HG03025 (cell line): ENCODE measurements at regions not wholly inside any gene's neighbourhood (a gene's known extent, or its start where the extent isn't known, plus 50 kb on each side); places are given as distances from the start of the nearest gene placed in this dataset.
"Not testable (repeated sequence)": the region's sequence is repeated elsewhere in the genome, so short reads cannot be mapped to it uniquely, and the experiment has no call there.

Experiments used
- ATAC-seq: cut with Tn5 transposase; IDR thresholded peaks from one replicate; pipeline ENCODE4 v1.9.1; 2021; ENCODE audit warnings: mild to moderate bottlenecking, moderate library complexity; ENCODE audit not compliant: unreplicated experiment, low FRiP score

DNA sequence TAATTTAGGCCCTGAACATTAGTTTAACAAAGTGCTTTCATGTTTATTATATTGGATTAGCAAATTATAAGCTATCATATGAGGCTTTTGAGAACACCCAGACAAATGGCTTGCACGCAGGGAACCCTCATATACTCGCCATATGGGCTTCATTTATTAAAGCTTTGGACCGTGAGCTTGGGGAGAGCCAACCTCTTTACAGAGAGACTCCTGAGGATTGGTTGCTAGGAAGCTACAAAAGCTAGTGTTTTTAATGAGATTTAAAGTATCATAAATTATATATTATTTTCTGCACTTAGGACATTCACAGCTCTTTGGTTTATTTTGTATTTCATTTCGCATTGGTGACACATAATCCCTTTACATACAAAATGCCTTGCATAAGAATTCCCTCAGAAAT lies 193.8 kb upstream of the TOX3 start:
- ATAC-seq = no peak

DNA sequence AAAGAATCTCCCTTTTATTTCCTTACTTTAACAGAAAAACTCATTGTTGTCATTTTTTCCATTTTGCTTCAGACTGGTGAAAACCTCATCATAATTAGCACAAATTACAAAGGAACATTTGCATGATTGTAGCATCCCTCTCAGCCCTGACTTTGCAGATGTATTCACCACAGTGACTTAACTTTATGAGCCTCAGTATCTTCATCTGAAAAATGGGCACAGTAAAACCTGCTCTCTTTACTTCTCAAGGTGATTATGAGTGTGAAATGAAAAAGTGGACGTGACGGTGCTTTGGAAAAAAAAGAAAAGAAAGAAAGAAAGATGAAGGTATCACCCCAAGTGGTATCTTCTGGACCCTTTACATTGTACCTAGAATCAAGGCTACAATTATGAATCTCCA lies 193.4 kb upstream of the TOX3 start:
- ATAC-seq = no peak

DNA sequence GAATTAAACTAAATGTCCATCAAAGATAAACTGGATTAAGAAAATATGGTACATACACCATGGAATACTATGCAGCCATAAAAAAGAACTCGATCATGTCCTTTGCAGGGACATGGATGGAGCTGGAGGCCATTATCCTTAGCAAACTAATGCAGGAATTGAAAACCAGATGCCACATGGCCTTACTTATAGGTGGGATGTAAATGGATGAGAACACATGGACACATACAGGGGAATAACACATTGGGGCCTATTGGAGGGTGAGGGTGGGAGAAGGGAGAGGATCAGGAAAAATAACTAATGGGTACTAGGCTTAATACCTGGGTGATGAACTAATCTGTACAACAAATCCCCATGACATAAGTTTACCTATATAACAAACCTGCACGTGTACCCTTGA lies 192.0 kb upstream of the TOX3 start:
- ATAC-seq = not testable (repeated sequence)

DNA sequence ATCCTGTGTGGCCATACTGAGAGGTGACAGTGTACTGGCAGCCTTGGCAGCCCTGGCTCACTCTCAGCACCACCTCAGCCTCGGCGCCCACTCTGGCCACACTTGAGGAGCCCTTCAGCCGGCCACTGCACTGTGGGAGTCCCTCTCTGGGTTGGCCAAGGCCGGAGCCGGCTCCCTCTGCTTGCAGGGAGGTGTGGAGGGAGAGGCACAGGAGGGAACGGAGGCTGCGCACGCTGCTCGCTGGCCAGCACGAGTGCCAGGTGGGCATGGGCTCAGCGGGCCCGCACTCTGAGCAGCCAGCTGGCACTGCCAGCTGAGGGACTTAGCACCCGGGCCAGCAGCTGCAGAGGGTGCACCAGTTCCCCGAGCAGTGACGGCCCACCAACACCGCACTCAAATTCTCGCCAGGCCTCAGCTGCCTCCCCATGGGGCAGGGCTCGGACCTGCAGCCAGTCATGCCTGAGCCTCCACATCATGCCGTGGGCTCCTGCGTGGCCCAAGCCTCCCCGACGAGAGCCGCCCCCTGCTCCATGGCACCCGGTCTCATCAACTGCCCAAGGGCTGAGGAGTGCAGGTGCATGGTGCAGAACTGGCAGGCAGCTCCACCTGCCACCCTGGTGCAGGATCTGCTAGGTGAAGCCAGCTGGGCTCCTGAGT lies 184.4 kb upstream of the TOX3 start:
- no peak for ATAC-seq

DNA sequence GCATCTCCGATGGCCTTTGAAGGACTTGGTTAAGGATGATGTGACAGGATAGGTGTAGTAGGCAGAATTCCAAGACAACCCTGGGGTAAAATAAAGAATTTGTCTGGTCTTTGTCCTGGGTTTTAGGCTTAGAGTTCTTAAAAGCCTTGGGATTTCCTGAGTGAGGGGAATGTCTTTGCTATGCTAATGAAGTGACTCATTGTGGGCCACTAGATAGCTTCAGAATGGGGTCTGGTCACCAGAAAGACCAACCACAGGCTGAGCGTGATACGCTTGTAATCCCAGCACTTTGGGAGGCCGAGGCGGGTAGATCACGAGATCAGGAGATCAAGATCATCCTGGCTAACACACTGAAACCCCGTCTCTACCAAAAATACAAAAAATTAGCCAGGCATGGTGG lies 182.8 kb upstream of the TOX3 start:
- no peak for ATAC-seq

DNA sequence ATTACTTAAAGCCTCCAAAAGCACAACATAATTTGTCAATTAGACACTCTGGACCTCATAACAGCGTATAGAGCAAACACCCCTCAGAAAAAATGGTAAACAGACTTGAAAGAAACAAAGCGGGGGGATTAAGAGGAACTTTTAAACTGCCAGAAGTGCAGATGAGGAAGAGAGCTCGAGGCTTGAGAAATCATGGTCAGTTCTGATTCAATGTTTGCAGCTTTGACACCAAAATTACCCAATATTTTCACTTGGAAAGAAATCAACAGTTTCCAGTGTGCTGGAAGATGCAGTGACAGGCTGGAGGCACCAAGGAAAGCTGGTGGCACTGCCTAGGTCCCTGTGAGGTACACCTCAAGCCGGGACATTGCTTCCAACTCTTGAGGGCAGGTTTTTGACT lies 180.9 kb upstream of the TOX3 start:
- no peak for ATAC-seq

DNA sequence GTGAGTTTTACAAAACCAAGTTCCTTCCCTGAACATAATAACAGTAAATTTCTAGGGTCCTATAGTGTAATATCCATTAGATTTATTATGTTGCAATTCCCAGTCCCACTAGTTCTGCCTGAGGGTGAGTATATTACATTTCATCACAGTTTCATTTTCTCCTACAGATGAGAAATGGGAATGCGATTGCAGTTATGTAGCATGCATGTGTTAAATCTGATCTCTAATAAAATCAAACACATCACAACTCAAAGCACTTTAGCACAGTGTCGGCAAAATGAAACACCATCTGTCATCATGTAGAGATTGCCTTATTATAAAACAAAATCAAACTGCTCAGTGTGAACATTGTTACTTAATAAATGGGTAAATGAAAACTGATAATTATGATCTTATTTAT lies 180.5 kb upstream of the TOX3 start:
- ATAC-seq = no peak

DNA sequence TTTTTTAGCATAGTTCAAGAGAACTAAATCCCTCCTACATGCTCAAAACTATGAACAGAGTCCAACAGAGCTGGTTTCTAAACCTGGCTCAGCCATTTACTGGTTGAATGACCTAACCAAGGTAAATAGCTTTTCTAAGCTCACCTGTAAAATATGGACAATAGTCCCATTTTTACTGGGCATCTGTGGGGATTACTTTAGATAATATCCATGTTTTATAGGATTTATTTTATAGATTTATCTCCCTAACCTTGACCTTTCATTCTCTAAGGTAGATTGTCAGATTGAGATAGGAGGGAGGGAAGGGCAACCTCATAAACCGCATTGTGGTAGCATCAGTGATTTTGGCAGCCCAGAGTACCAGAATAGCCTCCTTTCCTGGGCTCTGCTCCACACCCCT lies 178.5 kb upstream of the TOX3 start:
- ATAC-seq = no peak

DNA sequence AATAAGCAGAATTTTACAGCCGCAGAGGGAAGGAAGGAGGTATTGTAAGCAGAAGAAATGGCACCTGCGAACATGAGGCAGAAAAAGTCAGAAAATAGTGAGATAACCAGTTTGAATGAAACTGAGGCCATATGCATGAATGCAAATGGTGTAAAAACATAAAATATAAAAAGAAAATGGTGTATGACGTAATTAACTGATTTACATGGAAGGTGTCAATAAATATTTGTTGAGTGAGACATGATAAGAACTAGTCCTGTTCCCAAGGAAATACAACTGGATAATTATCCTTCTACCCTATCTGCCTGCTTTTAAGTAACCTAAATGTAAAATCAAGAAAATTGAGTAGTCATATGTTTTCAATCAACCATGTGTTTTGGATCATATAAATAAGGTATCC lies 178.1 kb upstream of the TOX3 start:
- ATAC-seq = no peak

DNA sequence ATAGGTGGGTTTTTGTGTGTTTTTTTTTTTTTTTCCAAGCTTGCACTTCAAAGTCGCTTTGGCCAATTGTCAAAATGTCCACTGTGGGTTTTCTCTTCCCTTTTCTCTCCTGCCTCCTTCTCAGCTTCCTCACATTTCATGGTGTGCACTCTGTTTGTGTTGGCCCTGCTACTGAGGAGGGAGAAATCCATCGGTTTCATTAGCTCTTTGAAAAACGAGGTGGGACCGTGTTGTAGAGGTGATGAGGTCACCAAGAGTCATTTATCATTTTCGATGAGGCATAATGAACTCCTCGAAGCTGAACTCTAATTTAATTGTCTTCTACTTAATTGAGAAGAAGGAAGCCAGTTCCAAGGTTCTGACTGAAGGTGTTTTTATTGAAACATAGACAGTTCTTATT lies 174.4 kb upstream of the TOX3 start:
- no peak for ATAC-seq

DNA sequence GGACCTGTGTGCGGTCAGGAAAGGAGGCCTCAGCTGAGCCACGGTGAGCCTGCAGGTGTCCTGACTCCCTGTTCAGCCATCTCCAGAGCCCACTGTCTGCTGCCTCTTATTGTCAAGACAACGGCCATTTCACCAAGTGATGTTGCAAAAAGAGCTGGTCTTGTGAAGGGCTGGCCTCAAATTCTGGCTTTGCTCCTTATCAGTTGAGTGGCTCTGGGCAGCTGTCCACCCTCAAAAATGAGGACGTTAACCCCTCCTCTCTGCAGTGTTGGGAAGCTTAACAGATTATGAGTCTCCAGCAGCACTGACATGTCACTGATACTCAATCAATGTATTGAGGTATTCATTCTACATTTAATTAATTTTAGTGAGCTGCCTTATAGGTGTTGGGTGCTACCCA lies 171.1 kb upstream of the TOX3 start:
- no peak for ATAC-seq

DNA sequence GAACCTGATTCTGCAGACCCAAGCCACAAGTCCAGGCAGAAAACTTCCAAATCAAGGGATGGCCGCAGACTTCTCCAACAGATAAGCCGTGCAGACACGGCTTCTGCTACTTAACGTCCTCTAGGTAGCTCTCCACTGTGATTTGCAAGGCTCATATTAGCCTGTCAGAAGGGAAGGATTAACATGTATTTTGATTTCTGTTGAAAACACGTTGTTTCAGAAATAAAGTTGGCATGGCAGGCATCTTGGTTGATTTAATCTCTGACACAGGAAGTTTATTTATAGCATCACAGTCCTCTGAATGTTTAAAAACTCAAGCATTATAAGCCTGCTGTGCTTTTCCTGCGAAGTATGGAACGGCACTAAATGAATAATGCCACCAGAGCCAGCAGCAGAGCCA lies 166.8 kb upstream of the TOX3 start:
- no peak for ATAC-seq

DNA sequence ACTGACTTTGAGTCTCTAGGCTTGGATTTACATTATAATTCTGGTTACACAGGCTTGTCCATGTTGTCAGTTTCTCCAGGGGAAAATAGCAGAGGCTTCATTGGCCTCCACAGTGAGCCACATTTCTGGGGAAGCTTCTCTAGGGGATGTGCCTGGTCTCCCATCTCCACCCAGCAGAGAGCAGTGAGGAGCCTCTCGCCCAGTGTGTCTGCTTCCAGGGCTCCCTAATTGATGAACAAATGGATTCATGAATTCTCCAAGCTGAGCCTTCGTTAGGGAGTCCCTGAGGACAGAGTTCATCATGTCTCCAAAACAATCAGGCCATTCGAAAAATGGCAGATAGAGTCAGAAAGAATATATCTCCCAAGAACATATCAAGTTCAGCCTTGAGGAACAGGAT lies 162.4 kb upstream of the TOX3 start:
- no peak for ATAC-seq

DNA sequence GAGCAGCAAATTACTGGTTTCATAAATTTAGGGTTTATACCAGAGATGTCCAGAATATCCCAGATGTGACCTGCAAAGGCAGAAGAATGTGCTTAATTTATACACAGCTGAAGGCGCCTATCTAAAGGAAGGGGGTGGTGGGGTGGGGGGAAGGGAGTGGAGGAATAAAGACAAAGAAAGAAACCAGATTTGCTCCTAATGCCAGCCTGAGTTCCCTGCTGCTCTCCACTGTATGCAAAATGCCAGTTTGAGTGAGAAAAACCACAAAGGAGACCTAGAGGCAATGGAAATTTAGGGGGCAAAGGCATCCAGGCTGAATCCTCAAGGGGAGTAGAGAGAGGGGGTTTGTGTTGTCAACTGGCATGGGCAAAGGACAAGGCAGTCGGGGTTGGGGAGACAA lies 161.5 kb upstream of the TOX3 start:
- ATAC-seq = no peak

DNA sequence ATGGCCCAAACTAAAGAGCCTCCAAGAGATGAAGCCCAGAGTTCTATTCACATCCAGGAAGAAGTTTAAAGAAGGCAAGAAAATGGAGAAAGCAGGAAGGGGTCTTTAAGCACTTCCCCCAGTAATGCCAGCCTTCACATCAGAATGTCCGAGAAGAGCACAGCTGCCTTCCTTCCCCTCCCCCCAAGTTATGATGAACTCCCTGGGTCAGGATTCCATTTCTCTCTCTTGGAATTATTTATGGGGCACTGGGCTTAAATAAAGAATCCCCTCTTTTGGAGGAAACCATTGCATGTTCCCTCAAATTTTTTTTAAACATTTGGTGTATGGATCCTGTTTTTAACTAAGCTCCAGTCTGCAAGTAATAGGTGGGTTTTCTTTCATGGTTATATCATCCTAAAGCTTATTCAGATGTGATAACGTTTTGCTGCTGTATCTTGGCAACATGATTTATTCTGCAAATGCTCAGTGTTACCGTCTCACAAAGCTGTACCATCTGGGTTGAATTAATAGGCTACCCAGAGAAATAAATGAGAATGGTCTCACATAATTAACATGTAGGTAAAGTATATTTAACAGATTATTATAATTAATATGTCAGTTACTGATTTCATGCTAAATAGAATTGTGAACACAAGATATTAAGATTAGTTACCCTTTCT lies 160.9 kb upstream of the TOX3 start:
- ATAC-seq = no peak

DNA sequence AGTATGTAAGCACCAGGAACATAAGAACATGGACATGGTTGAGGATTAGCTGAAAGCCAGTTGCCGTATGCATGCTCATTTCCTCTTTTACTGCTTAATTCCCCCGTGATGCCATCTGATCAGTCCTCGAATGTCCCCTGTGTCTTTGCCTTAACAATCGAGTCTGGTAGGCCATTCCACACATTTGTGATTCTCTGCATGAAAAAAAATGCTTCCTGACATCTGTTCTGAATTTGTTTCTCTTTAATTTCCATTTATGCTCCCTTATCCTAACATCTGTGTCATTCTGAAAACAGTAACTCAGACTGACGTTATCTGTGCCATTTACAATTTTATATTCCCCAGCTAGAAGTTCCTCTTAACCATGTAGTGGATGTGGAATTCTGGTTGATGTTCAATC lies 158.2 kb upstream of the TOX3 start:
- no peak for ATAC-seq

DNA sequence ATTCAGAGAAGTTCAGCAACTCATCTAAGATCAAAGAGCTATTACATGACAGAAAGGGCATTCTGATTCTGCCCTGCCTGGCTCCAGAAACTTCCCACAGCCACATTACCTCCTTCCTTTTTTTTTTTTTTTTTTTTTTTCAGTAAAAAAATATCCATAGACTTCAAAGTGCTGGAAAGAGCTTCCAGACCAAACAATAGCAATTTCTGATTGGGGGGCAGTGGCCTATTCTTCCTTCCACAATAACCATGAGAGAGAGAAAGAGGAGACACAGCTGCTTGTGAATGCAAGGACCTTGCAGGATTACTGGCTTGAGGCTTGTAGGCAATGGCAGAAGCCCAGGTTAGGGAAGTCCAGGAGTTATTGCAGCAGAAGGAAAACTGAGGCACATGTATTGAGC lies 151.0 kb upstream of the TOX3 start:
- no peak for ATAC-seq

DNA sequence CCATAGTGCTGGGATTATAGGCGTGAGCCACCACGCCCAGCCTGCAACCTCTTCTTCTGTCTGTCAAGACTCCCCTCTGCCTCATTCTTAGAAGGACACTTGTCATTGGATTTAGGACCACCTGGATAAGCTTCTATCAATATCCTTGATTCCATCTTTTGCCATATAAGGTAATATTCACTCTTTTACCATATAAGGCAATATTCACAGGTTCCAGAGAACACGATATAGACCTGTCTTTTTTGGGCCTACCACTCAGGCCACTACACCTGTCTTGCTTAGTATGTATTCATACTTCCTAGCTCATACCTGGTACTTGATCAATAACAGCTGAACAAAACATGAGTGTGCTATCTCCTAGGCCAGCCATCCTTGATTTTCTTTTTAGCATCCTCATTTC lies 149.2 kb upstream of the TOX3 start:
- ATAC-seq = no peak

DNA sequence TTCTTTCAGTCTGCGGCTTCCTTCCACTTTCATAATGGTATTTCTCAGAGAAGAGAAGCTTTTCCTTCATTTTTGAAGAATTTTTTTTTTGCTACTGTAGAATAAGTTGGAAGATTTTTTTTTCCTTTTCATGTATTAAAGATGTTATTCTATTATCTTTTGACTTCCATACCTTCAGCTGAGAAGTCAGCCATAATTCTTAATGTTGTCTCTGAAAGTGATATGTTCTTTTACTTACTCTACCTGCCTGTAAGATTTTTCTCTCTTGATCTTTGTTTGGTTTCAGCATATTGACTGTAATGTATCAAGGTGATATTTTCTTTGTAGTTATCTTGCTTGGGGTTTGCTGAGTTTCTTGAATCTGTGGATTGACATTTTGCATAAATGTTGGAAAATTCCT lies 143.5 kb upstream of the TOX3 start:
- ATAC-seq = no peak

DNA sequence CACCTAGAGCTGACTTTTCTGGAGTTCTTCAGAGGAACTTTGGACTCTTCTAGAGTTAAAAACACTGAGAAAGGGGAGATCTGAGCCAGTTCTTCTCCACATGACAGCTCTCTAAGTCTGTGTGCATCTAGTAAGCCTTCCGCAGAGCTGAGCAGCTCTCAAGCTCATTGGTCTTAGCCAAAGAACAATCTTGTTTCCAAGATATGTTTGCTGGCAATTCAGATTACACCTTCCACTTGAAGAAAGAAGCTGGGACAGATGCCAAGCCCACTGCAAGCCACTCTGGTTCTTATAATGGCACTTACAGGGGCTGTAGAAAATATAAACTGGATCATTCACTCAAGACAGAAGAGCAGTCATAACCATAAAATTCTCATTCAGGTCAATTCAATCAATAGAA lies 134.1 kb upstream of the TOX3 start:
- ATAC-seq = no peak

DNA sequence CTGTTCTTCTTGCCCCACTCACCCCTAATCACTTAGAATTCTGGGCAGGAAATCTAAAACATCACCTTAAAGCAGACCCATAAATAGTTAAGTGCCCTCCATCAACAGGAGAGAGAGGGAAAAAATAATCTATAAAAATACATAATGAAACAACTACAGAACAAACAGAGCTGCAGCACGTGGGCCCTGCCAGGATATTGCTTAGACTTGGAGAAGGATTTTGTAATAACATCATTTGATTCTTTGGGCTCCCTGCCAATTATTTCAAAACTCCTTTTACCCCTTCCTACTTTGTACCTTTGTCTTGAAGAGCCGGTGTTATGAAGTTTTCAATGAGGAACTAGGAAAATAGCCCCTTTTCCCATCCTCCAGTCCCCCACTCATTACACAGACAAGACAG lies 130.6 kb upstream of the TOX3 start:
- ATAC-seq = no peak

DNA sequence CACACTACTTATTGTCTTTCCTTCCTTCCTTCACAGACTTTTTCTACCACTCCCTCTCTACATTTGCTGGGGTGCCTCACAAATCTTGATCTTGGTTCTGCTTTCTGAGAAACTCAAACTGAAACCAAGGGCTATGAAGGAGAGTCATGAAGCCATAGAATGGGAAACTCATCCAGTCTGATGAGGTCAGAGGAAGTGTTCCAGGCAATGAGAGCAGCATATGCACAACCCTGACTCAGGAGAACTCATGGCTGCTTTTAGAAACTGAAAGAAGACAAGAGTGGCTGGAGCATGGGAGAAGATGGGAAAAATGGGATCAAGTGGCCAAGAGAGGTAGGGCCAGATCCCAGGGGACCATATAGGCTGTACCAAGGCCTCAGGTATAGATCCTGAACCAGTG lies 130.0 kb upstream of the TOX3 start:
- no peak for ATAC-seq

DNA sequence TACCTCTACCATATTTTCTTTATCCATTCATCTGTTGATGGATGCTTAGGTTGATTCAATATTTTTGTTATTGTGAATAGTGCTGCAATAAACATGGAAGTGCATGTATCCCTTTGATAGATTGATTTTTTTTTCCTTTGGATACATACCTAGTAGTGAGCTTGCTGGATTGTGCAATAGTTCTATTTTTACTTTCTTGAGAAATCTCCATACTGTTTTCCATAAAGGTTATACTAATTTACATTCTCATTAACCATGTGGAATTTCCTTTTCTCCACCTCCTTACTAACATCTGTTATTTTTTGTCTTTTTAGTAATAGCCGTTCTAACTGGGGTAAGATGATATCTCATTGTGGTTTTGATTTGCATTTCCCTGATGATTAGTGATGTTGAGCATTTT lies 124.6 kb upstream of the TOX3 start:
- ATAC-seq = no peak
